CD4-positive, CD25-positive, alpha-beta regulatory T cell (primary cell): ENCODE measurements at regions not wholly inside any gene's neighbourhood (a gene's known extent, or its start where the extent isn't known, plus 50 kb on each side); places are given as distances from the start of the nearest gene placed in this dataset.

Experiments
- ATAC-seq, 2 donors: fragments of 150-1000 bp; cut with Tn5 transposase; one replicate each; pipeline ENCODE4 v1.10.0; 2021; ENCODE audit warnings: low read depth in 2 of 2, moderate number of reproducible peaks in 2 of 2, moderate library complexity in 1 of 2
- DNase-seq, 3 donors: peaks; one replicate each; pipeline versions ENCODE4 v3.0.0 to v3.0.0-alpha.2; 2012 to 2022; ENCODE audit warnings: mixed read lengths in 1 of 3
- H3K27ac ChIP-seq: one replicate; pipeline ENCODE4 v1.7.0; 2013; ENCODE audit warnings: mild to moderate bottlenecking, low read length; ENCODE audit not compliant: insufficient read depth, poor library complexity, severe bottlenecking
- H3K27me3 ChIP-seq: one replicate; pipeline ENCODE4 v1.7.0; 2013; ENCODE audit warnings: low read length; ENCODE audit not compliant: control insufficient read depth, insufficient read depth
- H3K36me3 ChIP-seq: one replicate; pipeline ENCODE4 v1.7.0; 2013; ENCODE audit warnings: mild to moderate bottlenecking, low read length, moderate library complexity; ENCODE audit not compliant: control insufficient read depth, insufficient read depth
- H3K4me1 ChIP-seq: 2 replicates; pipeline ENCODE4 v1.7.0; 2013; ENCODE audit warnings: mild to moderate bottlenecking, low read length; ENCODE audit not compliant: insufficient read depth, control insufficient read depth, poor library complexity, severe bottlenecking
- H3K4me3 ChIP-seq: one replicate; pipeline ENCODE4 v1.7.0; 2013; ENCODE audit warnings: low read depth, mild to moderate bottlenecking, low read length, moderate library complexity
- H3K9me3 ChIP-seq, 2 experiments: 1 replicate in 1 of 2; 2 replicates in 1 of 2; pipeline ENCODE4 v1.7.0; 2013; ENCODE audit warnings: low read length in 2 of 2, mild to moderate bottlenecking in 1 of 2, moderate library complexity in 1 of 2; ENCODE audit not compliant: control insufficient read depth in 2 of 2
- H3K27ac Mint-ChIP-seq, 3 donors: one replicate each; pipeline ENCODE4 v1.8.0; 2020 to 2022; ENCODE audit warnings: mild to moderate bottlenecking in 3 of 3, mixed read lengths in 3 of 3, moderate library complexity in 2 of 3
- H3K27me3 Mint-ChIP-seq: one replicate; pipeline ENCODE4 v1.8.0; 2022; ENCODE audit warnings: mild to moderate bottlenecking, mixed read lengths
- H3K36me3 Mint-ChIP-seq: one replicate; pipeline ENCODE4 v1.8.0; 2020; ENCODE audit warnings: mixed read lengths
- H3K4me1 Mint-ChIP-seq, 4 donors: one replicate each; pipeline ENCODE4 v1.8.0; 2020 to 2022; ENCODE audit warnings: mixed read lengths in 4 of 4, mild to moderate bottlenecking in 1 of 4
- H3K4me3 Mint-ChIP-seq, 4 donors: one replicate each; pipeline ENCODE4 v1.8.0; 2020 to 2022; ENCODE audit warnings: mild to moderate bottlenecking in 4 of 4, mixed read lengths in 4 of 4, moderate library complexity in 3 of 4
- H3K9me3 Mint-ChIP-seq, 7 donors: one replicate each; pipeline ENCODE4 v1.8.0; 2020 to 2022; ENCODE audit warnings: mixed read lengths in 7 of 7, mild to moderate bottlenecking in 3 of 7, moderate library complexity in 2 of 7

- ATAC-seq (no peak), DNase-seq (no peak)
- Mint-ChIP-seq H3K27me3 (no peaks in the 10 kb centered on the region), H3K27ac (no peak overlapping the region), H3K9me3 (peaks cover 0 to 5% (median 2%) of the 10 kb centered on the region in 7 donors), H3K4me1 (no peaks in the 10 kb centered on the region), H3K36me3 (no peaks in the 10 kb centered on the region), H3K4me3 (no peak overlapping the region)
- H3K27ac ChIP-seq, result no peak overlapping the region
- no peaks in the 10 kb centered on the region for H3K27me3 ChIP-seq
- H3K9me3 ChIP-seq, result no peaks in the 10 kb centered on the region
- H3K4me1 ChIP-seq, result no peaks in the 10 kb centered on the region
- no peak overlapping the region for H3K4me3 ChIP-seq
- no peaks in the 10 kb centered on the region for H3K36me3 ChIP-seq
These were observed 526.7 kb upstream of the CDH4 start for GRCh38 chr20:60725311-60725906.

GRCh38 chr20:60727425-60727824 is 524.6 kb upstream of the CDH4 start:
- ATAC-seq, result no peak
- no peak overlapping the region for H3K27ac Mint-ChIP-seq
- H3K4me1 Mint-ChIP-seq, result no peaks in the 10 kb centered on the region
- H3K4me3 ChIP-seq, result no peak overlapping the region
- no peak overlapping the region for H3K4me3 Mint-ChIP-seq
- no peaks in the 10 kb centered on the region for H3K27me3 ChIP-seq
- no peaks in the 10 kb centered on the region for H3K36me3 Mint-ChIP-seq
- DNase-seq, result no peak
- no peaks in the 10 kb centered on the region for H3K9me3 ChIP-seq
- H3K27me3 Mint-ChIP-seq, result no peaks in the 10 kb centered on the region
- peaks cover 0 to 6% (median 2%) of the 10 kb centered on the region in 7 donors for H3K9me3 Mint-ChIP-seq
- no peaks in the 10 kb centered on the region for H3K4me1 ChIP-seq
- H3K27ac ChIP-seq, result no peak overlapping the region
- H3K36me3 ChIP-seq, result no peaks in the 10 kb centered on the region

DNA sequence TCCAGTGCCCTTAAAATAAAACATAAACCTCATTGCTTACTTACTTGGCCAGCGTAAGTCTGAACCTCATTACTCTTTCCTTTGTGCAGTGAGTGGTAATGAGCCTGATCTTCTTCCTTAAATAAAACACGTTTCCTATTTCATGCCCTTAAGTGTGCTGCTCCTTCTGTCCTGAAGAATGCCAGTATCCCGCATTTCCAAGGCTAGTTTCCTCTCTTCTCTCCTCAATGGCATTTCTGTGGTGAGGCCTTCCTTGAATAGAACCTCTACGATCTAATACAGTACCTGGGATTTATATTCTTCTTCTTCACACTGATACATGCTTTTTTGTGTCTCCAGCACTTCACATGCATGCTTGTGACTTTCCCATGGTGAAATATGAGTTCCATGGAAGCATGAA is 523.4 kb upstream of the CDH4 start:
- Mint-ChIP-seq H3K4me3 (no peak overlapping the region), H3K27me3 (no peaks in the 10 kb centered on the region), H3K4me1 (no peaks in the 10 kb centered on the region), H3K27ac (no peak overlapping the region), H3K9me3 (peaks cover 0 to 6% (median 2%) of the 10 kb centered on the region in 7 donors), H3K36me3 (no peaks in the 10 kb centered on the region)
- ATAC-seq, result no peak
- Histone ChIP-seq H3K4me3 (no peak overlapping the region), H3K36me3 (no peaks in the 10 kb centered on the region), H3K9me3 (no peaks in the 10 kb centered on the region), H3K27me3 (no peaks in the 10 kb centered on the region), H3K27ac (no peak overlapping the region), H3K4me1 (no peaks in the 10 kb centered on the region)
- no peak for DNase-seq

DNA sequence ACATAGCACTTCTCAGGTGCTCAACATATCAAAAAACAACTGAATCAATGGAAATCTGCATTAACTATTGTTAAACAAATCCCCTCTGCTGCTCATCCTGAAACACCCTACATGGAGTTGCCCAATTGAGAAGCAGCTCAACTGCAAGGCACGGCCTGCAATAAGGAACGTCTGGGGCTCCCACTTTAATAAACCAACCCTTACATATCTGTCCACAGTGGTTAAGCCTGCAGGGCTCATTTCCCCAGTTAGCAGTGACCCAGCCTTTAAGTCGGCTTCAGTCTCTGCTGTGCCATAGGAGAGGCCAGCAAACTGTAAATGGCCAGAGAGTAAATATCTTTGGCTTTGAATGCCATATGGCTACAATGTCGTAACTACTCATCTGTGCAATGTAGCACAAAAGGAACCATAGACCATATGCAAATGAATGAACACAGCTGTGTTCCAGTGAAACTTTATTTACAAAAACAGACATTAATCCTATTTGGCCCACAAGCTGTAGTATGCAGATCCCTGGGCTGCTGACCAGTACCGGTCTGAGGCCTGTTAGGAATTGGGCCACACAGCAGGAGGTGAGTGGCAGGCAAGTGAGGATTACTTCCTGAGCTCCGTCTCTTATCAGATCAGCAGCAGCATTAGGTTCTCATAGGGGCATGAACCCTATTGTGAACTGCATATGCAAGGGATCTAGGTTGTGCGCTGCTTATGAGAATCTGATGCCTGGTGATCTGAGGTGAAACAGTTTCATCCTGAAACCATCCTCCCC is 522.7 kb upstream of the CDH4 start:
- ATAC-seq (no peak), DNase-seq (no peak)
- Histone ChIP-seq H3K27ac (no peak overlapping the region), H3K36me3 (no peaks in the 10 kb centered on the region), H3K4me3 (no peak overlapping the region), H3K9me3 (no peaks in the 10 kb centered on the region), H3K4me1 (no peaks in the 10 kb centered on the region), H3K27me3 (no peaks in the 10 kb centered on the region)
- Mint-ChIP-seq H3K27me3 (no peaks in the 10 kb centered on the region), H3K4me1 (no peaks in the 10 kb centered on the region), H3K9me3 (peaks cover 0 to 6% (median 2%) of the 10 kb centered on the region in 7 donors), H3K36me3 (no peaks in the 10 kb centered on the region), H3K27ac (no peak overlapping the region), H3K4me3 (no peak overlapping the region)

- Mint-ChIP-seq H3K27me3 (no peaks in the 10 kb centered on the region), H3K36me3 (no peaks in the 10 kb centered on the region), H3K4me3 (no peak overlapping the region), H3K4me1 (no peaks in the 10 kb centered on the region), H3K27ac (no peak overlapping the region), H3K9me3 (peaks cover 0 to 6% (median 2%) of the 10 kb centered on the region in 7 donors)
- no peak overlapping the region for H3K27ac ChIP-seq
- H3K4me1 ChIP-seq, result no peaks in the 10 kb centered on the region
- H3K9me3 ChIP-seq, result no peaks in the 10 kb centered on the region
- no peak for ATAC-seq
- H3K36me3 ChIP-seq, result no peaks in the 10 kb centered on the region
- no peak for DNase-seq
- H3K27me3 ChIP-seq, result no peaks in the 10 kb centered on the region
- no peak overlapping the region for H3K4me3 ChIP-seq
These were observed 519.7 kb upstream of the CDH4 start for GRCh38 chr20:60732322-60732721.

GRCh38 chr20:60748086-60748485 is 504.0 kb upstream of the CDH4 start:
- Mint-ChIP-seq H3K36me3 (no peaks in the 10 kb centered on the region), H3K27ac (no peak overlapping the region), H3K9me3 (peaks cover 0 to 8% (median 0%) of the 10 kb centered on the region in 7 donors), H3K4me3 (no peak overlapping the region), H3K27me3 (no peaks in the 10 kb centered on the region), H3K4me1 (no peaks in the 10 kb centered on the region)
- Histone ChIP-seq H3K36me3 (no peaks in the 10 kb centered on the region), H3K4me1 (no peaks in the 10 kb centered on the region), H3K27me3 (no peaks in the 10 kb centered on the region), H3K4me3 (no peak overlapping the region), H3K27ac (no peak overlapping the region), H3K9me3 (no peaks in the 10 kb centered on the region)
- ATAC-seq, result no peak
- no peak for DNase-seq

- Histone ChIP-seq H3K4me1 (no peaks in the 10 kb centered on the region), H3K27ac (no peak overlapping the region), H3K27me3 (no peaks in the 10 kb centered on the region), H3K36me3 (no peaks in the 10 kb centered on the region), H3K4me3 (no peak overlapping the region), H3K9me3 (no peaks in the 10 kb centered on the region)
- no peak overlapping the region for H3K4me3 Mint-ChIP-seq
- peaks cover 0 to 6% (median 0%) of the 10 kb centered on the region in 7 donors for H3K9me3 Mint-ChIP-seq
- DNase-seq (no peak), ATAC-seq (no peak)
- no peak overlapping the region for H3K27ac Mint-ChIP-seq
- H3K4me1 Mint-ChIP-seq, result no peaks in the 10 kb centered on the region
- H3K36me3 Mint-ChIP-seq, result no peaks in the 10 kb centered on the region
- H3K27me3 Mint-ChIP-seq, result no peaks in the 10 kb centered on the region
These were observed 502.1 kb upstream of the CDH4 start for GRCh38 chr20:60749804-60750602.
